ENCODE measurements at regions not wholly inside any gene's neighbourhood (a gene's known extent, or its start where the extent isn't known, plus 50 kb on each side); places are given as distances from the start of the nearest gene placed in this dataset.

DNA sequence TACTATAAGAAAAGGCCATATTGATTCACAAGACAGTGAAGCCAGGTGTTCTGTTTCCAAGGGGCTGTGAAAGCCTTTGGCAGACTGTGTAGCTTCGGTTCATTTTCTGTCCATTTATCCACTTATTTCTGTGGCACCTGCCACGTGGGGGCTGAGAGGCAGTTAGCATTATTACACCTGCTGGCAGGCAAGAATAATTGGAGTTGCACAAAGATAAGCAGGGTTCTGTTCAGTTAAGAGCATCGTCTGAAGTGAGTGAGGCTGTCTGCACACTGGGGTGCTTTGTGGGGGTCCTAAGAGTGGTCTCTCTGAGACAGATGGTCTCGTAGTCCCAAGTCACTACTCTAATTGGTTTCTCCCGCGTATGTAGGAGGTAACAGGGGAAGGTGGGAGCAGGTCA, 60.6 kb upstream of the CCN6 start:
- no peak for FAIRE-seq
- CTCF ChIA-PET (ENCODE audit: low intra/inter-chr PET ratio) = no interaction called here
- H3K79me2 ChIP-seq (ENCODE audit: control insufficient read depth, insufficient read depth, low read length) = no peaks in the 10 kb centered on the region
- no peak overlapping the region for H3K4me3 ChIP-seq
- H3K9me3 ChIP-seq (replicated peaks; ENCODE audit: control insufficient read depth, insufficient read depth, low read depth, low read length) = no peaks in the 10 kb centered on the region
- H3K27me3 ChIP-seq (ENCODE audit: control insufficient read depth in 2 of 2, insufficient read depth in 2 of 2, low read length in 2 of 2) = peaks cover 6 to 49% of the 10 kb centered on the region in 2 experiments; a peak in 3 of 5 replicates
- TF ChIP-seq, protein P1, sequence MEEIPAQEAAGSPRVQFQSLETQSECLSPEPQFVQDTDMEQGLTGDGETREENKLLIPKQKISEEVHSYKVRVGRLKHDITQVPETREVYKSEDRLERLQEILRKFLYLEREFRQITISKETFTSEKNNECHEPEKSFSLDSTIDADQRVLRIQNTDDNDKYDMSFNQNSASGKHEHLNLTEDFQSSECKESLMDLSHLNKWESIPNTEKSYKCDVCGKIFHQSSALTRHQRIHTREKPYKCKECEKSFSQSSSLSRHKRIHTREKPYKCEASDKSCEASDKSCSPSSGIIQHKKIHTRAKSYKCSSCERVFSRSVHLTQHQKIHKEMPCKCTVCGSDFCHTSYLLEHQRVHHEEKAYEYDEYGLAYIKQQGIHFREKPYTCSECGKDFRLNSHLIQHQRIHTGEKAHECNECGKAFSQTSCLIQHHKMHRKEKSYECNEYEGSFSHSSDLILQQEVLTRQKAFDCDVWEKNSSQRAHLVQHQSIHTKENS (CRISPR knock-in tag; IDR thresholded peaks at IDR 0.05) = no peak
- TF ChIP-seq CHD2 (IDR thresholded peaks at IDR 0.05; ENCODE audit: low read depth, low read length) = no peak
- no peak overlapping the region for H2AFZ ChIP-seq (ENCODE audit: low read depth, low read length)
- H3K9me1 ChIP-seq (ENCODE audit: control insufficient read depth, insufficient read depth, low read length) = no peaks in the 10 kb centered on the region
- no peak overlapping the region for H3K9ac ChIP-seq (ENCODE audit: insufficient read depth in 1 of 2, low read depth in 2 of 2, low read length in 2 of 2)
- no peak overlapping the region for H3K4me2 ChIP-seq (ENCODE audit: insufficient read depth, low read length)
- H3K36me3 ChIP-seq (ENCODE audit: control insufficient read depth, insufficient read depth, low read length) = no peaks in the 10 kb centered on the region
- WGBS (ENCODE audit: insufficient coverage, low coverage, missing lambda C conversion rate) = 0% methylated on average over 6 of the region's 6 CpGs
- ATAC-seq = no peak
- H4K20me1 ChIP-seq (replicated peaks; ENCODE audit: control insufficient read depth, insufficient read depth, low read length) = no peaks in the 10 kb centered on the region; the same call in 1 of the 2 replicates
- intact Hi-C loops (cut with micrococcal nuclease) = no loop called here
- POLR2A ChIA-PET = interaction anchor here (1.2 kb wide), 1 partner anchor 14 kb away, joined by 3 read pairs; no protein-coding TSS in a partner anchor
- in situ Hi-C loops (cut with MboI) = no loop called here
- no peaks in the 10 kb centered on the region for H3K4me1 ChIP-seq (replicated peaks in 1 of 2; ENCODE audit: control insufficient read depth in 2 of 2, insufficient read depth in 2 of 2, low read length in 2 of 2)
- no TSS peak for BruUV-seq (replicated peaks)
- no peak overlapping the region for H3K27ac ChIP-seq (ENCODE audit: extremely low read depth, low read depth, low read length)
- DNase-seq (ENCODE audit: extremely low read depth in 1 of 4, low spot score in 3 of 4) = no peak

DNA sequence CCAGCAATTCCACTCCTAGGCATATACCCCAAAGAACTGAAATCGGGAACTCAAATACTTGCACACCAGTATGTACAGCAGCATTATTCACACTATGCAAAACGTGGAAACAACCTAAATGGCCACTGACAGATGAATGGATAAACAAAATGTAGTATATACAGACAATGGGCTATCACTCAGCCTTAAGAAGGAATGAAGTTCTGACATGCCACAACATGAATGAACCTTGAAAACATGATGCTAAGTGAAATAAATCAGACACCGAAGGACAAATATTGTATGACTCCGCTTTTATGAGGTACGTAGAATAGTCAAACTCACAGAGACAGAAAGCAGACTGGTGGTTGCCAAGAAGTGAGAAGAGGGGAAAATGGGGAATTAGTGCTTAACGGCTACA, 59.1 kb upstream of the CCN6 start:
- H3K27me3 ChIP-seq (ENCODE audit: control insufficient read depth in 2 of 2, insufficient read depth in 2 of 2, low read length in 2 of 2) = peaks cover 6 to 45% of the 10 kb centered on the region in 2 experiments; a peak in 3 of 5 replicates
- no peak for ATAC-seq
- no peak overlapping the region for H3K4me3 ChIP-seq
- H3K27ac ChIP-seq (ENCODE audit: extremely low read depth, low read depth, low read length) = no peak overlapping the region
- H4K20me1 ChIP-seq (replicated peaks; ENCODE audit: control insufficient read depth, insufficient read depth, low read length) = no peaks in the 10 kb centered on the region; the same call in 1 of the 2 replicates
- no peak overlapping the region for H3K4me2 ChIP-seq (ENCODE audit: insufficient read depth, low read length)
- ChIA-PET POLR2A (no interaction called here), CTCF (ENCODE audit: low intra/inter-chr PET ratio) (no interaction called here)
- no peaks in the 10 kb centered on the region for H3K9me1 ChIP-seq (ENCODE audit: control insufficient read depth, insufficient read depth, low read length)
- H3K4me1 ChIP-seq (replicated peaks in 1 of 2; ENCODE audit: control insufficient read depth in 2 of 2, insufficient read depth in 2 of 2, low read length in 2 of 2) = no peaks in the 10 kb centered on the region
- in situ Hi-C loops (cut with MboI) = no loop called here
- no TSS peak for BruUV-seq (replicated peaks)
- H2AFZ ChIP-seq (ENCODE audit: low read depth, low read length) = no peak overlapping the region
- no peaks in the 10 kb centered on the region for H3K9me3 ChIP-seq (replicated peaks; ENCODE audit: control insufficient read depth, insufficient read depth, low read depth, low read length)
- TF ChIP-seq CBX8 (IDR thresholded peaks at IDR 0.05; ENCODE audit: borderline replicate concordance, extremely low read depth, low read depth, low read length, poor library complexity, severe bottlenecking) (no peak), ZNF263 (CRISPR knock-in tag; IDR thresholded peaks at IDR 0.05; ENCODE audit: borderline replicate concordance) (no peak), ESRRB (CRISPR knock-in tag; IDR thresholded peaks at IDR 0.05; ENCODE audit: borderline replicate concordance) (no peak), YBX1 (IDR thresholded peaks at IDR 0.05) (no peak), MYNN (IDR thresholded peaks at IDR 0.05) (no peak), MYNN (CRISPR knock-in tag; IDR thresholded peaks at IDR 0.05) (no peak), MBD2 (IDR thresholded peaks at IDR 0.05; ENCODE audit: borderline replicate concordance, low read depth) (no peak), DIDO1 (tag; IDR thresholded peaks at IDR 0.05; ENCODE audit: low read depth) (no peak)
- no peak overlapping the region for H3K9ac ChIP-seq (ENCODE audit: insufficient read depth in 1 of 2, low read depth in 2 of 2, low read length in 2 of 2)
- no peak for DNase-seq (ENCODE audit: extremely low read depth in 1 of 4, low spot score in 3 of 4)
- WGBS (ENCODE audit: insufficient coverage, low coverage, missing lambda C conversion rate) = 3% methylated on average over 6 of the region's 6 CpGs
- no peak for FAIRE-seq
- intact Hi-C loops (cut with micrococcal nuclease) = loop anchor here (5.0 kb wide), 2 partner anchors 48 to 192 kb away; no protein-coding TSS in a partner anchor
- no peaks in the 10 kb centered on the region for H3K79me2 ChIP-seq (ENCODE audit: control insufficient read depth, insufficient read depth, low read length)
- no peaks in the 10 kb centered on the region for H3K36me3 ChIP-seq (ENCODE audit: control insufficient read depth, insufficient read depth, low read length)

Measured in K562 (cell line).